Activated T-cell treated with anti-CD3 and anti-CD28 coated beads, Interleukin-2, amount 50 U/mL, for 72 hours (primary cell): ENCODE measurements at regions not wholly inside any gene's neighbourhood (a gene's known extent, or its start where the extent isn't known, plus 50 kb on each side); places are given as distances from the start of the nearest gene placed in this dataset.
"Not testable (repeated sequence)": the region's sequence is repeated elsewhere in the genome, so short reads cannot be mapped to it uniquely, and the experiment has no call there.

Experiments
- ATAC-seq, 2 donors: fragments of 150-1000 bp; cut with Tn5 transposase; replicated peaks in 1 of 2; 2 replicates each; pipeline ENCODE4 v1.10.0; 2021; ENCODE audit warnings: moderate library complexity in 2 of 2, mild to moderate bottlenecking in 1 of 2
- DNase-seq, 2 donors: peaks; one replicate each; pipeline ENCODE4 v3.0.0; 2021 to 2022; ENCODE audit warnings: mixed read lengths in 1 of 2
- H3K27ac Mint-ChIP-seq: one replicate; pipeline ENCODE4 v1.8.0; 2022; ENCODE audit warnings: mild to moderate bottlenecking, moderate library complexity, mixed read lengths
- H3K27me3 Mint-ChIP-seq: one replicate; pipeline ENCODE4 v1.8.0; 2022; ENCODE audit warnings: low read depth, mixed read lengths
- H3K36me3 Mint-ChIP-seq, 2 donors: one replicate each; pipeline ENCODE4 v1.8.0; 2022; ENCODE audit warnings: mixed read lengths in 2 of 2, mild to moderate bottlenecking in 1 of 2; ENCODE audit not compliant: insufficient read depth in 2 of 2
- H3K4me1 Mint-ChIP-seq: one replicate; pipeline ENCODE4 v1.8.0; 2022; ENCODE audit warnings: low read depth, mixed read lengths
- H3K4me3 Mint-ChIP-seq, 2 donors: one replicate each; pipeline ENCODE4 v1.8.0; 2022; ENCODE audit warnings: mild to moderate bottlenecking in 2 of 2, mixed read lengths in 2 of 2, moderate library complexity in 2 of 2
- H3K9me3 Mint-ChIP-seq, 2 donors: one replicate each; pipeline ENCODE4 v1.8.0; 2022; ENCODE audit warnings: mixed read lengths in 2 of 2

DNA sequence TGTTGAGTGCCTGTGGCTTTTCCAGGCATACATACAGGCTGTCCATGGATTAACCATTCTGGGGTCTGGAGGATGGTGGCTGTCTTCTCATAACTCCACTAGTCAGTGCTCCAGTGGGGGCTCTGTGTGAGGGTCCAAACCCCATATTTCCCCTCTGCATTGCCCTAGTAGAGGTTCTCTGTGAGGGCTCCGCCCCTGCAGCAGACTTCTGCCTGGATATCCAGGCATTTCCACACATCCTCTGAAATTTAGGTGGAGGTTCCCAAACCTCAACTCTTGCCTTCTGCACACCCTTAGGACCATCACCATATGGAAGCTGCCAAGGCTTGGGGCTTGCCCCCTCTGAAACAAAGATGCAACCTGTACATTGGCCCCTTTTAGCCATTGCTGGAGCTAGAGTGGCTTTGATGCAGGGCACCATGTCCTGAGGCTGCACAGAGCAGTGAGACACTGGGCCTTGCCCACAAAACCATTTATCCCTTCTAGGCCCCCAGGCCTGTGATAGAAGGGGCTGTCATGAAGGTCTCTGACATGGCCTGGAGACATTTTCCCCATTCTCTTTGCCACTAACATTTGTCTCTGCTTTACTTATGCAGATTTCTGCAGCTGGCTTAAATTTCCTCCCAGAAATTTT lies 400.1 kb upstream of the MDFIC2 start:
- peaks cover 10 to 15% of the 10 kb centered on the region in 2 donors for H3K9me3 Mint-ChIP-seq
- H3K36me3 Mint-ChIP-seq, result peaks cover 11 to 13% of the 10 kb centered on the region in 2 donors
- ATAC-seq (no peak), DNase-seq (no peak)
- no peaks in the 10 kb centered on the region for H3K4me1 Mint-ChIP-seq
- peaks cover 12% of the 10 kb centered on the region for H3K27me3 Mint-ChIP-seq
- H3K4me3 Mint-ChIP-seq, result no peak overlapping the region
- no peak overlapping the region for H3K27ac Mint-ChIP-seq

DNA sequence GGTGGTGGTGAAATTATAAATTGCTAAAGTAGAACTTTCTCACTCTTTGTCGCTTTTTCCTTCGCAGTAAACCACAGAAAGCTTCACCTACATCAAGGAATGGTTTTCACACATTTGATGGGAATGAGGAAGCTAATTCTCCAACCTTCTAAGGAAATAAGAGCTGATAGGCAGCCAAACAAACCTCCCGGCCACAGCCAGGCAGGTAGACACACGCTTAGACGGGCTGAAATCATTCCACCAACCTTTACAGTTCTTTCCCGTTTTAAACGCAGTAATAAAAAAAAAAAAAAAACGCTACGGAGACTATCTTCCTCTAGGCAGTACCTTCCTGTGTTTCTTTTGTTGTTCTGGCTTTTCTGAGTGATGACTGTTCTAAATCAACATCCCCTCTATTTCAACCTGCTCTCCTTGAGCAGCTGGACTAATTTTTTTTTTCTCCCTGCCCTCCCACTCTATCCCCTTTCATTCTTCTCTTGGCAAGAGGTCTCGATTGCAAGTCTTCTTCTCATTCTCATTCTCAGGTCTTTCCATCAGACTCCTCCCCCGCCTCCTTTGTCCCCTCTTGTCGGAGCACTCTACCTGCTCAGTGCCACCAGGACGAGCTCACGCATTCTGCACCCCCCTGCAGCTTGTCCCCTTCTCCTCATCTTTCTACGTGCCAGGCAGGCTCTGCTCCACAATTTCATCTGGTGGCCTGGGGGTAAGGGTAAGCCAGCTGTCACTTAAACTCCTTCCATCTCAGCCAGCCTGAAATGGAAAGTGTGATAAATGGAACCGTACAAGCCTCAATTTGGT lies 391.1 kb upstream of the MDFIC2 start:
- H3K4me3 Mint-ChIP-seq, result peak overlapping the region; percentile 12 to 23
- H3K27ac Mint-ChIP-seq, result no peak overlapping the region
- DNase-seq (no peak), ATAC-seq (no peak)
- peaks cover 1 to 2% of the 10 kb centered on the region in 2 donors for H3K9me3 Mint-ChIP-seq
- peaks cover 23% of the 10 kb centered on the region for H3K4me1 Mint-ChIP-seq
- peaks cover 0 to 1% of the 10 kb centered on the region in 2 donors for H3K36me3 Mint-ChIP-seq
- peaks cover 37% of the 10 kb centered on the region for H3K27me3 Mint-ChIP-seq

DNA sequence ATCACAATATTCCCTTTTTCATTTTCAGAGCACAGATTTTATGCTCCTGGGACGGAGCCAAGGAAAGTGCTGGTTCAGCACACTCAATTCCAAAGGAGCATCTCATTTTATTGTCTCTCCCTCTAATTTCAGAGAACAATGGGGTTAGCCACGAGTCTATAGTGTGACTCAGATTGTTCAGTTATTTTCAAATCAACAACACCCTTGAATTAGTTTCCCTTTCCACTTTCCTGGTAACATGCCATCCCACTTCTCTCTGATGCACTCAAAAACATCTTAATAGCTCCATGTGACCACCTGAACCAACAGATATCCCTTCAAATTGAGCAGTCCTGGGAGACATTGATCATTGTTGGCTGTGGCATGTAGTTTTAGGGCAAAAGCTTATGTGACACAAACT lies 389.7 kb upstream of the MDFIC2 start:
- Mint-ChIP-seq H3K9me3 (peaks cover 0 to 1% of the 10 kb centered on the region in 2 donors), H3K36me3 (peaks cover 0 to 1% of the 10 kb centered on the region in 2 donors), H3K27me3 (peaks cover 37% of the 10 kb centered on the region), H3K4me3 (no peak overlapping the region), H3K4me1 (peaks cover 23% of the 10 kb centered on the region), H3K27ac (no peak overlapping the region)
- ATAC-seq (no peak), DNase-seq (no peak)

DNA sequence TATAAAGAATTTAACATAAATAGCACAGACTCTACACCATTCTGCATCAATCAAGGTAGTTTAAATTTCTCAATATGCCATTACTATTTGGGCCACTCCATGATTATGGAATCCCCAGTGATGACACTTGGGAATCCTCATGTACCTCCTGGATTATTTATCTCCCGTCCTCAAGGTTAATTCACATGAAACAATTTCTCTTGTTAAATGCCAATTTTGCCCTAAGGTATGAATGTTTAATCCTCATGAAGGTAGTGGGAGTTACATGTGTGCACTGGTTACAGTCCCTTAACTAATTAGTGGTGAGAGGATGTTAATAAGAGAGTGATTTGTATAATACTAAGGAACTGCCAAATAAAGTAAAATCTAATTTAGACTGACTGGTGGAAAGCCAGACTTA lies 372.3 kb upstream of the MDFIC2 start:
- H3K27ac Mint-ChIP-seq, result no peak overlapping the region
- ATAC-seq (no peak), DNase-seq (no peak)
- no peak overlapping the region for H3K4me3 Mint-ChIP-seq
- H3K9me3 Mint-ChIP-seq, result peaks cover 0 to 2% of the 10 kb centered on the region in 2 donors
- no peaks in the 10 kb centered on the region for H3K36me3 Mint-ChIP-seq
- H3K4me1 Mint-ChIP-seq, result no peaks in the 10 kb centered on the region
- H3K27me3 Mint-ChIP-seq, result peaks cover 34% of the 10 kb centered on the region

DNA sequence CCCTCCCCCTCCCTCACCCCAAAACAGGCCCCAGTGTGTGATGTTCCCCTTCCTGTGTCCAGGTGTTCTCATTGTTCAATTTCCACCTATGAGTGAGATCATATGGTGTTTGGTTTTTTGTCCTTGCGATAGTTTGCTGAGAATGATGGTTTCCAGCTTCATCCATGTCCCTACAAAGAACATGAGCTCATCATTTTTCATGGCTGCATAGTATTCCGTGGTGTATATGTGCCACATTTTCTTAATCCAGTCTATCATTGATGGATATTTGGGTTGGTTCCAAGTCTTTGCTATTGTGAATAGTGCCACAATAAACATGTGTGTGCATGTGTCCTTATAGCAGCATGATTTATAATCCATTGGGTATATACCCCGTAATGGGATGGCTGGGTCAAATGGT lies 363.4 kb upstream of the MDFIC2 start:
- H3K4me1 Mint-ChIP-seq, ATAC-seq, H3K36me3 Mint-ChIP-seq, H3K27ac Mint-ChIP-seq, H3K4me3 Mint-ChIP-seq, DNase-seq, H3K9me3 Mint-ChIP-seq: not testable (repeated sequence)
- peaks cover 30% of the 10 kb centered on the region for H3K27me3 Mint-ChIP-seq

DNA sequence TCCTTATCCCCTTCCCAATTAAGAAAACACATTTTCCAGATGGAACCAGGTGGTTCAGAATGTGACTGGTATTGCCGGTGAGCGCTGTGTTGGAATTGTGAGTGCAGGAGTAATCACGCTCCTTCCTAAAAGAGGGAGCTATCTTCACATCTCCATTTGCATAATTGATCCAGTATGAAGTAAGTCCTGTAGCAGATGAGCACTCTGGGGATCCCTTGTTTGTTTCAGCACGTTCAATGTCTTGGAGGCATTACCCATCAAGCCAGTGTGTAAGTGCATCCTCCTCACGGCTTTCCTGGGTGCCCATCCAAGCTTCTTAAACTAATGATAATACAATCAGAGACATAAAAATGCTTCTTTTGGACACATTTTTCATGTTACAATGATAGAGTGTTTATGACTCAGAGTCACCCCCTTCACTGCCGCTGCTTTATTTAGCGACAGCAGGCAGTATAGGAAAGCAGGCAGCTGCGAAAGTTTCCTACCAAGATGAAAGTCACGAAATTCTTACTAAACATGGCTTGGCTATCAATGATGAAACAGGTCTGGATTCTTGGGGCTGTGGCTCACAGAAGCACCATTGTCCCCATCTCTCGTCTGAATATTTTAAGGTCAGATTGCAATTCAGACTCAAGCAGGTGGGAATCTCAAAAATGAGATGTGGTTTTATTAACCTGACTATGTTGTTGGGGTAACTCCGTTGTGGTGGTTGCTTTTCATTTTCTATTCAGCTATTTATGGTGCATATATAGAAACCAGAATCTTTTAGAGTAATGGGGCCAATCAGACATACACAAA lies 346.3 kb upstream of the MDFIC2 start:
- Mint-ChIP-seq H3K36me3 (peaks cover 0 to 3% of the 10 kb centered on the region in 2 donors), H3K4me1 (no peaks in the 10 kb centered on the region), H3K27me3 (peaks cover 52% of the 10 kb centered on the region), H3K4me3 (no peak overlapping the region), H3K27ac (no peak overlapping the region), H3K9me3 (peaks cover 0 to 3% of the 10 kb centered on the region in 2 donors)
- ATAC-seq (no peak), DNase-seq (no peak)

DNA sequence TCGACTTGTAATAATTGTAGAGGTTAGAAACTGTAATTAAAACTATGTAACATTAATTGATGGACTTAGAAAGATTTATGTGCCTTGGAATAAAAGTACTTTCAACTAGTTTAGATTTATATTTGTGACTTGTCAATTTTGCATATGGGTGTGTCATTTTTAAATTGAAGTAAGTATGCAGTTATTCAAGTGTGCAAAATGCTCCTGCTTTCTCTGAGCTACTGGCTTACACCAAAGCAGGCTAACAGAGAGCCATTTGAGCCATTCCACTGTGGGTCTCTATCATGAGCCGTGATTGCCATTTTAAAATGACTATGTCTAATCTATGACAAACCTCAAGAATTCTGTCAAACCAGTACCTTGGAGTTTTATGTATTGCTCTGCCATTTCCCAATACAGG lies 345.0 kb upstream of the MDFIC2 start:
- DNase-seq (no peak), ATAC-seq (no peak)
- Mint-ChIP-seq H3K4me1 (no peaks in the 10 kb centered on the region), H3K27ac (peak overlapping the region; percentile 38), H3K36me3 (peaks cover 0 to 3% of the 10 kb centered on the region in 2 donors), H3K27me3 (peaks cover 50% of the 10 kb centered on the region), H3K4me3 (no peak overlapping the region), H3K9me3 (peaks cover 0 to 3% of the 10 kb centered on the region in 2 donors)

DNA sequence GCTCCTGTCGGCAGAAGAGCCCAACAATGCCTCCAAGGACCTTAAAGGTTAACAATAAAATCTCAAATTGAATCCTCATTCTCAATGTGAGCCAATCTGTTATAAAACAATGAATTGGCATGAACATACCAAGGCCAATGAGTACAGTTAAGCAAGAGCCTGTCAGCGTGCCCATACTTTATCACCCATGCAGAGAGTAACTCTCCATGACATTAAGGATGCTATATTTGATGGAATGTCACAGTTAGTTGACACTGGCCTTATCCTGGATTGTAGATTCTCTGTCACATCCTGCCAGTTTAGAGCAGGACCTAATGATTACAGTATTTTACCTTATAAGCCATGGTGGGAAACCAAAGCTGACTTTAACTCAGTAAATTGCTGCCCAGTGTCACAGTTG lies 335.4 kb upstream of the MDFIC2 start:
- H3K4me1 Mint-ChIP-seq, result no peaks in the 10 kb centered on the region

DNA sequence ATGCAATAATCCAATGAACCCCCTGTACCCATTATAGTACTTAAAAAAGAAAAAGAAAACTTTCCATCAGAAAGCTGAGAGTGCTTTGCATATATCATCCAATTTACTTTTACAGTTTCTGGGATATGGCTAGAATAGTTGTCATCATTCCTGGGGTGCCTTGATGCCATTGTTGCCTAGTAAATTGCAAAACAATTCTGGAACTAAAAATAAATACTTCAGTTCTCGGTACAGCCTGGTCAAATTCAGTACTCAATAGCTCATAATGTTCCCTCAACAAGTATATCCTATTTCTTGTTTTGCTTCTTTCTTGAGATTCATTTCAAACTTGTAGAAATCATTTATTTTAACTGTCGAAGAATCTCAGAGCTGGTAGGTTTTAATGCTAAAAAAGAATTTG lies 334.7 kb upstream of the MDFIC2 start:
- DNase-seq, result no peak
- Mint-ChIP-seq H3K4me3 (no peak overlapping the region), H3K4me1 (no peaks in the 10 kb centered on the region), H3K36me3 (peaks cover 2% of the 10 kb centered on the region in 2 donors), H3K9me3 (peaks cover 2 to 3% of the 10 kb centered on the region in 2 donors), H3K27ac (no peak overlapping the region), H3K27me3 (peaks cover 10% of the 10 kb centered on the region)
- ATAC-seq, result no peak

More for the DNA sequence above, 335.4 kb upstream of the MDFIC2 start:
- H3K9me3 Mint-ChIP-seq, result peaks cover 2 to 3% of the 10 kb centered on the region in 2 donors
- no peak for ATAC-seq
- no peak overlapping the region for H3K4me3 Mint-ChIP-seq
- no peak overlapping the region for H3K27ac Mint-ChIP-seq
- no peak for DNase-seq
- H3K27me3 Mint-ChIP-seq, result peaks cover 6% of the 10 kb centered on the region
- H3K36me3 Mint-ChIP-seq, result peaks cover 2% of the 10 kb centered on the region in 2 donors

DNA sequence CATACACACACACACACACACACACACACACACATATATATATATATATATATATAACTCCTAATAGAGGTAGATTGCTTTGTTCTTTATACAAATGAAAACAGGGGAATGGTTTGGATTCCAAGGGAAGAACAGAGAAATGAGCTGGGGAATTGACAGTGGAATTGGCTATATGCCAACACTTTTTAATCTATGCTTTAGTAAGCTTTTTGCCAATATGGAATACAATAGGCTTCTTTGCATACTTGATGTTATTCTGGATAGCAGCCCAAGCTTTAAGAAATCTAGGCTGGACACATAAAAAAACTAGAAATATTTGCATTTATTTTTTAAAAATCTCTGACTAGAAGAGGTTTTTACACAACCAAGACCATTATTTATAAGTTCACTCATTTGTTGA lies 334.2 kb upstream of the MDFIC2 start:
- no peak overlapping the region for H3K27ac Mint-ChIP-seq
- ATAC-seq (no peak), DNase-seq (no peak)
- H3K4me1 Mint-ChIP-seq, result no peaks in the 10 kb centered on the region
- H3K27me3 Mint-ChIP-seq, result peaks cover 12% of the 10 kb centered on the region
- H3K4me3 Mint-ChIP-seq, result no peak overlapping the region
- peaks cover 2% of the 10 kb centered on the region in 2 donors for H3K36me3 Mint-ChIP-seq
- H3K9me3 Mint-ChIP-seq, result peaks cover 2 to 3% of the 10 kb centered on the region in 2 donors

DNA sequence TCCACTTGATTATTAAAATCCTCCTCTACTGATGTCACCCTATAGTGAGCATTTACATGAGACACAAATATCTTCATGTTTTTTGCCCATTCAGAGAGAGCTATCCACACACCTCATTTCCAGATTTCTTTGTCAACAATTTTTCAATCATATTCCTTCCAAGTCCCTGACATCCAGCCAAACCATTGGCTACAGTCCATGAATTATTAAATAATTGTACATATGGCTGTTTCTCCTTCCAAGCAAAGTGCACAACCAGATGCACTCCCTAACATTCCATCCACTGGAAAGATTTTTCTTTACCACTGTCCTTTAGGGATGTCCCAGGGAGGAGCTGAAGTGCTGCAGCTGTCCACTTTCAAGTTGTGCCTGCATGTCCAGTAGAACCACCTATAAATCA lies 328.0 kb upstream of the MDFIC2 start:
- H3K27ac Mint-ChIP-seq, result no peak overlapping the region
- no peak overlapping the region for H3K4me3 Mint-ChIP-seq
- H3K36me3 Mint-ChIP-seq, result peaks cover 2% of the 10 kb centered on the region in 2 donors
- peaks cover 3 to 8% of the 10 kb centered on the region in 2 donors for H3K9me3 Mint-ChIP-seq
- H3K4me1 Mint-ChIP-seq, result no peaks in the 10 kb centered on the region
- H3K27me3 Mint-ChIP-seq, result peaks cover 32% of the 10 kb centered on the region
- DNase-seq (no peak), ATAC-seq (no peak)

DNA sequence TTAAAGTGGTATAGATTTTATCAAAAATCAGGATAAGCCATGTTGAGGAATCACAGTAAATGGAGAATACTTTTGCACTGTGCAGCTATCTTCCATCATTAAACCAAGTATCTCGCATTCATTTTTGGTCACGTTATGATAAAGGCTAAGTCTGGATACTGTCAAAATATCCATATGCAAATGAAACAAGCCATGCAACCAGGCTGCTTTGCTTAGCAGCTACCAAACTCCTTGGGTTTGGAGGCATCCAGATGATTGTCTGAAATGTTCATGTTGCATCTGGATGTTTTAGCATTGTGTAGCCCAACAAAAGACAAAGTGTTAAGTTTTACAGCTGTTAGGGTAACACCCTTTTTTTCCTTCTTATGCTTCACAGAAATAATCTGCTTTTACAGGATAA lies 322.9 kb upstream of the MDFIC2 start:
- Mint-ChIP-seq H3K4me1 (no peaks in the 10 kb centered on the region), H3K36me3 (no peaks in the 10 kb centered on the region), H3K4me3 (no peak overlapping the region), H3K9me3 (peaks cover 0 to 6% of the 10 kb centered on the region in 2 donors), H3K27ac (no peak overlapping the region), H3K27me3 (peaks cover 37% of the 10 kb centered on the region)
- ATAC-seq, result no peak
- DNase-seq, result no peak

DNA sequence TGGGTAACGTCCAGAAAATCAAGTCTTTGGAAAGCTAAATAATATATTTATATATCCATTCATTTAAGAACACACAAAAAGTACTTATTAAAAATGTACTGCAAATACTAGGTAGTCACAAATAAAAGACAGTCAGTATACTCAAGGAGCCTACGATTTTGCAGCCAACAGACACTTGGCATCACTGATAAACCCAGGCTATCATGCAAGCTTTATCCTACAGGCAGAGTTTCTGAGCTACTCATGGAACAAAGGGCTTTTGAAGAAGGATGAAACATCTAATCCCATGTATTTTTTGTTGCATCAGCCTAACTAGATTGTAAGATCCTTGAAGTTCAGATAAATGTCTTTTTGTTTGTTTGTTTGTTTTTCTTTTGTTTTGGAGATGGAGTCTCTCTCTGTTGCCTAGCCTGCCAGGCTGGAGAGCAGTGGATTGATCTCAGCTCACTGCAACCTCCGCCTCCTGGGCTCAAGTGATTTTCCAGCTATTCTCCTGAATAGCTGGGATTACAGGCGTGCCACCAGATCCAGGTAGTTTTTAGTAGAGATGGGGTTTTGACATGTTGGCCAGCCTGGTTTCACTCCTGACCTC lies 319.4 kb upstream of the MDFIC2 start:
- H3K9me3 Mint-ChIP-seq, result no peaks in the 10 kb centered on the region
- no peaks in the 10 kb centered on the region for H3K36me3 Mint-ChIP-seq
- peaks cover 38% of the 10 kb centered on the region for H3K27me3 Mint-ChIP-seq
- H3K4me1 Mint-ChIP-seq, result no peaks in the 10 kb centered on the region
- no peak for DNase-seq
- H3K27ac Mint-ChIP-seq, result no peak overlapping the region
- ATAC-seq, result no peak
- no peak overlapping the region for H3K4me3 Mint-ChIP-seq
